Renal cortex interstitium (tissue), 11 donors: ENCODE measurements at regions not wholly inside any gene's neighbourhood (a gene's known extent, or its start where the extent isn't known, plus 50 kb on each side); places are given as distances from the start of the nearest gene placed in this dataset.
"Not testable (repeated sequence)": the region's sequence is repeated elsewhere in the genome, so short reads cannot be mapped to it uniquely, and the experiment has no call there.

Experiments
- DNase-seq, 11 donors: peaks; one replicate each; pipeline ENCODE4 v3.0.0-alpha.2; 2013; ENCODE audit warnings: low read depth in 9 of 11, low spot score in 4 of 11; ENCODE audit errors: extremely low read depth in 1 of 11

- DNase-seq = no peak
Observed at GRCh38 chr1:172789840-172790239, 130.9 kb downstream of the FASLG start.

GRCh38 chr1:172790245-172790644, 131.3 kb downstream of the FASLG start:
- DNase-seq = no peak

GRCh38 chr1:172793823-172794222, 134.9 kb downstream of the FASLG start:
- no peak for DNase-seq

- DNase-seq = no peak
Observed at GRCh38 chr1:172795741-172796140, 136.8 kb downstream of the FASLG start.

- not testable (repeated sequence) for DNase-seq
Observed at GRCh38 chr1:172799804-172800203, 140.9 kb downstream of the FASLG start.

- DNase-seq = no peak
Observed at GRCh38 chr1:172801771-172802322, 142.9 kb downstream of the FASLG start.

GRCh38 chr1:172809750-172810149, 150.8 kb downstream of the FASLG start:
- DNase-seq = no peak

GRCh38 chr1:172810480-172811175, 151.7 kb downstream of the FASLG start:
- DNase-seq = no peak

GRCh38 chr1:172811694-172812093, 152.8 kb downstream of the FASLG start:
- DNase-seq = no peak

- DNase-seq = no peak
Observed at GRCh38 chr1:172812118-172812517, 153.2 kb downstream of the FASLG start.

- no peak for DNase-seq
Observed at GRCh38 chr1:172813330-172813729, 154.4 kb downstream of the FASLG start.

GRCh38 chr1:172814428-172814827, 155.5 kb downstream of the FASLG start:
- no peak for DNase-seq

- DNase-seq = no peak
Observed at GRCh38 chr1:172815740-172816139, 156.8 kb downstream of the FASLG start.

- DNase-seq = no peak
Observed at GRCh38 chr1:172818841-172819527, 160.1 kb downstream of the FASLG start.

- no peak for DNase-seq
Observed at GRCh38 chr1:172820475-172821158, 161.7 kb downstream of the FASLG start.

GRCh38 chr1:172821609-172822274, 162.8 kb downstream of the FASLG start:
- DNase-seq = no peak

- DNase-seq = no peak
Observed at GRCh38 chr1:172822886-172823285, 164.0 kb downstream of the FASLG start.

- DNase-seq = no peak
Observed at GRCh38 chr1:172823534-172823933, 164.6 kb downstream of the FASLG start.

GRCh38 chr1:172824209-172824608, 165.3 kb downstream of the FASLG start:
- DNase-seq = no peak
